Neural cell (in vitro differentiated cells): ENCODE measurements at regions not wholly inside any gene's neighbourhood (a gene's known extent, or its start where the extent isn't known, plus 50 kb on each side); places are given as distances from the start of the nearest gene placed in this dataset.

Source experiments
- EP300 ChIP-seq: fragments of 450-650 bp; conservative IDR thresholded peaks from 2 replicates; pipeline ENCODE4 v1.6.1; 2014; ENCODE audit warnings: antibody characterized with exemption, mild to moderate bottlenecking, moderate library complexity; ENCODE audit not compliant: poor library complexity, severe bottlenecking
- EZH2 ChIP-seq: fragments of 200-600, 300-800 bp; shearing (Covaris generic), sonication (generic); IDR thresholded peaks from 2 replicates; pipeline ENCODE4 v1.6.1; 2014; ENCODE audit warnings: antibody characterized with exemption, low read length, borderline replicate concordance, mild to moderate bottlenecking; ENCODE audit not compliant: insufficient read depth, poor library complexity, severe bottlenecking
- MXI1 ChIP-seq: fragments of 450-650 bp; conservative IDR thresholded peaks from 2 replicates; pipeline ENCODE4 v1.6.1; 2014; ENCODE audit warnings: antibody characterized with exemption, mild to moderate bottlenecking; ENCODE audit not compliant: poor library complexity, severe bottlenecking
- POLR2AphosphoS5 ChIP-seq: IDR thresholded peaks from 2 replicates; pipeline ENCODE4 v1.6.1; 2012
- RAD21 ChIP-seq: fragments of 450-650 bp; conservative IDR thresholded peaks from 2 replicates; pipeline ENCODE4 v1.6.1; 2014; ENCODE audit warnings: antibody characterized with exemption, mild to moderate bottlenecking, moderate library complexity
- SMC3 ChIP-seq: fragments of 450-650 bp; conservative IDR thresholded peaks from 2 replicates; pipeline ENCODE4 v1.6.1; 2014; ENCODE audit warnings: antibody characterized with exemption, mild to moderate bottlenecking, moderate library complexity; ENCODE audit not compliant: poor library complexity
- TAF1 ChIP-seq: IDR thresholded peaks from 2 replicates; pipeline ENCODE4 v1.6.1; 2012; ENCODE audit warnings: low read depth
- TF ChIP-seq, protein P1 (sequence below): fragments of 450-650 bp; IDR thresholded peaks from 2 replicates; pipeline ENCODE4 v1.5.1; 2014; ENCODE audit warnings: antibody characterized with exemption, mild to moderate bottlenecking, moderate library complexity; ENCODE audit not compliant: poor library complexity, severe bottlenecking

DNA sequence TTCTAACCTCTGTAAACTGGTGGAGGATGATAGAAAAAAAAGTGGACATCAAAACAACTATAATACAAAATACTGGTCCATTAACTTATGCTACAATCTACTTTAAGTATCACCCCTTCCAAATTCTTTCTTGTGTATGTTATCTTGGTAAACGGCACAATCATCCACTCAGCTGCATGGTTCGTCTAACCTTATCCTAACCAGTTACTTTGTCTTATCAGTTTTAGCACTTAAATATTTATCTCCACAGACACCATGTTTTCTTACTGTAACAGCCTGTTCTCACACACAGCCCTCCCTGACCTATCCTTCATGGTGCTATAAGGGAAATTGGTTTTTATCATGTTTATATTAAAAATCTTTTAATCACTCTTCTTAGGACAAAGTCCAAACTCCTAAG lies 157.2 kb downstream of the PTGER3 start:
- TF ChIP-seq, protein P1, sequence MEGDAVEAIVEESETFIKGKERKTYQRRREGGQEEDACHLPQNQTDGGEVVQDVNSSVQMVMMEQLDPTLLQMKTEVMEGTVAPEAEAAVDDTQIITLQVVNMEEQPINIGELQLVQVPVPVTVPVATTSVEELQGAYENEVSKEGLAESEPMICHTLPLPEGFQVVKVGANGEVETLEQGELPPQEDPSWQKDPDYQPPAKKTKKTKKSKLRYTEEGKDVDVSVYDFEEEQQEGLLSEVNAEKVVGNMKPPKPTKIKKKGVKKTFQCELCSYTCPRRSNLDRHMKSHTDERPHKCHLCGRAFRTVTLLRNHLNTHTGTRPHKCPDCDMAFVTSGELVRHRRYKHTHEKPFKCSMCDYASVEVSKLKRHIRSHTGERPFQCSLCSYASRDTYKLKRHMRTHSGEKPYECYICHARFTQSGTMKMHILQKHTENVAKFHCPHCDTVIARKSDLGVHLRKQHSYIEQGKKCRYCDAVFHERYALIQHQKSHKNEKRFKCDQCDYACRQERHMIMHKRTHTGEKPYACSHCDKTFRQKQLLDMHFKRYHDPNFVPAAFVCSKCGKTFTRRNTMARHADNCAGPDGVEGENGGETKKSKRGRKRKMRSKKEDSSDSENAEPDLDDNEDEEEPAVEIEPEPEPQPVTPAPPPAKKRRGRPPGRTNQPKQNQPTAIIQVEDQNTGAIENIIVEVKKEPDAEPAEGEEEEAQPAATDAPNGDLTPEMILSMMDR, result no peak
- TF ChIP-seq MXI1 (no peak), TAF1 (no peak), EZH2 (no peak), POLR2AphosphoS5 (no peak), SMC3 (no peak), EP300 (no peak), RAD21 (no peak)
